Fibroblast of skin of back (primary cell): ENCODE measurements at regions not wholly inside any gene's neighbourhood (a gene's known extent, or its start where the extent isn't known, plus 50 kb on each side); places are given as distances from the start of the nearest gene placed in this dataset.

Experiments
- DNase-seq: peaks from one replicate; pipeline ENCODE4 v3.0.0-alpha.2; 2013

GRCh38 chr3:161444694-161445077 is 51.9 kb upstream of the OTOL1 start:
- no peak for DNase-seq

GRCh38 chr3:161443921-161444693 is 52.5 kb upstream of the OTOL1 start:
- DNase-seq, result no peak

- DNase-seq, result no peak
Measured at GRCh38 chr3:161430307-161430706, 59.0 kb upstream of the SPTSSB start.

- no peak for DNase-seq
Measured at GRCh38 chr3:161427347-161427746, 56.0 kb upstream of the SPTSSB start.

DNA sequence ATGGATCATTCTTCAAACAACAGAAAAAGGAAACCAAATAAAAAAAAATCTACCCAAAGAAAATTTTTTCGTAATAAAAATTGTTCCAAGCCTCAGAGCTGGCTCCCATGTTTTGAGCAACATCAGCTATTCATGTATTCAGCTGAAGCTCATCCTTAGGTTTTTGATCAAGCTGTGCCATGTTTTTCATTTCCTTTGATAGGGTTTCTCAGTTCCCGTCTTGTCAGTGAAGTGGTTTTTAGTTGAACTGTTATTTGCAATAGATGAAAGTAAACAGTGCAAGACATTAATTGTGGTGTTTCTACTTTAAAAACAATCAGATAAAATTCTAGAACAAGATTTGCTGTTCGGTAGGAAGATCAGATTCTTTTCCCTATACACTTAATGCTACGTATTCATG is 55.4 kb upstream of the SPTSSB start:
- DNase-seq, result no peak

DNA sequence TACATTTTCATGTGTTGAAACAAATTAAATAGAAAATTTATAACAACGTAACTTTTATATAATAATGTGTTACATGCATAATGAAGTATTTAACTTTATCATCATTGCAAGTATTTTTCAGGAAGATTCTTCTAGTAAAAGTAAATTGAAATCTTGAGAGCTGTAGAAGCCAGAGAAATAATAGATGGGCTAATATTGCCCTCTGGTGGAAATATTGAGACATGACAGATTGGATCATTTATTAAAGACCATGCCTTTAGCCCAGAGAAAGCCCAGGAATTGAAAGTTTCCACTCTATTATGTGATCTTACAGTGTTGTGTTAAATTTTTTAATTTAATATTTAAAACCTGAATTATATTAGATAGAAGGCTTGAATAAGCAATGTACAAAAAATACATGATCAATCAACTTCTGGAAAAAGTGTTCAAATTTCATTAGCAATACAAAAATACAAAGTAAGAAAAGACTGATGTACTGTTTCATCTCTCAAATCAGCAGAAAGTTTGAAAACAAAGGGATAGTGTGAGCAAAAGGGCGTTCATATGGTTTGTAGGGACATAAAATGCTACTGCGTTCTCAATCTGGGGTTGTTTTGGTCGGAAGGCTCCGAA is 52.7 kb upstream of the SPTSSB start:
- peak; percentile 39 for DNase-seq

DNA sequence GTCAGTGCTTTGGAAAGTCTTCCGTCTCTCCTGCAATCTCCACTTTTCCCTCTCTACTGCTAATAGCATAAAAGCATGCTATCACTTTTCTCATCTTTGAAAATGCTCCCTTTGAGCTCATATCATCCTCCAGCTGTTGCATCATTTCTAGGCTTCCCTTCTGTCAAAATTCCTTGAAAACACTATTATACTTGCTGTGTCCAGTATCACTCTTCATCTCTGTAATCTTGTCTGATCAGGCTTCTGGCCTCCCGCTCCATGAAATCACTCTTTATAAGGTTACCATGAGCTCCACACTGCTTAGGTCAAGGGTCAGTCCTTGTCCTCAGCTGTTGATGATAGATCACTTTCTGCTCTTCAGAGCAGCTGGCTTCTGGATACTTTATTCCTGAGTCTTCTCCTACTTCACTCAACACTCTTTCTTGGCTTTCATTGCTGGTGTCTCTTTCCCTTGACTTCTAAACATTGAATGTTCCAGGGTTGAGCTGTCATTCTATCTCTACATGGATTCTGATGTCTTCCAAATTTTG is 50.9 kb upstream of the SPTSSB start:
- no peak for DNase-seq
